Gastroesophageal sphincter (tissue), 3 donors: ENCODE measurements at regions not wholly inside any gene's neighbourhood (a gene's known extent, or its start where the extent isn't known, plus 50 kb on each side); places are given as distances from the start of the nearest gene placed in this dataset.

Source experiments
- POLR2A ChIP-seq, 2 donors: fragments of 450-650 bp; IDR thresholded peaks; one replicate each; pipeline ENCODE4 v1.6.1; 2017; ENCODE audit warnings: antibody characterized with exemption in 2 of 2, mild to moderate bottlenecking in 2 of 2, moderate library complexity in 1 of 2
- POLR2AphosphoS5 ChIP-seq: sonication (generic); formaldehyde crosslinking; IDR thresholded peaks from one replicate; pipeline ENCODE4 v1.6.1; 2017; ENCODE audit warnings: antibody characterized with exemption
- TF ChIP-seq, protein P1 (sequence below), 4 experiments: fragments of 200-600 bp in 2 of 4; fragments of 450-650 bp in 2 of 4; sonication (generic) in 1 of 4; IDR thresholded peaks; one replicate each; pipeline ENCODE4 v1.5.1; 2017 to 2019; ENCODE audit warnings: antibody characterized with exemption in 4 of 4, mild to moderate bottlenecking in 2 of 4, moderate library complexity in 2 of 4

GRCh38 chr9:38126730-38127129 is 57.7 kb upstream of the SHB start:
- TF ChIP-seq, protein P1, sequence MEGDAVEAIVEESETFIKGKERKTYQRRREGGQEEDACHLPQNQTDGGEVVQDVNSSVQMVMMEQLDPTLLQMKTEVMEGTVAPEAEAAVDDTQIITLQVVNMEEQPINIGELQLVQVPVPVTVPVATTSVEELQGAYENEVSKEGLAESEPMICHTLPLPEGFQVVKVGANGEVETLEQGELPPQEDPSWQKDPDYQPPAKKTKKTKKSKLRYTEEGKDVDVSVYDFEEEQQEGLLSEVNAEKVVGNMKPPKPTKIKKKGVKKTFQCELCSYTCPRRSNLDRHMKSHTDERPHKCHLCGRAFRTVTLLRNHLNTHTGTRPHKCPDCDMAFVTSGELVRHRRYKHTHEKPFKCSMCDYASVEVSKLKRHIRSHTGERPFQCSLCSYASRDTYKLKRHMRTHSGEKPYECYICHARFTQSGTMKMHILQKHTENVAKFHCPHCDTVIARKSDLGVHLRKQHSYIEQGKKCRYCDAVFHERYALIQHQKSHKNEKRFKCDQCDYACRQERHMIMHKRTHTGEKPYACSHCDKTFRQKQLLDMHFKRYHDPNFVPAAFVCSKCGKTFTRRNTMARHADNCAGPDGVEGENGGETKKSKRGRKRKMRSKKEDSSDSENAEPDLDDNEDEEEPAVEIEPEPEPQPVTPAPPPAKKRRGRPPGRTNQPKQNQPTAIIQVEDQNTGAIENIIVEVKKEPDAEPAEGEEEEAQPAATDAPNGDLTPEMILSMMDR (IDR thresholded peaks at IDR 0.05), result no peak
- no peak for TF ChIP-seq POLR2AphosphoS5
- TF ChIP-seq POLR2A (IDR thresholded peaks at IDR 0.05), result no peak
